Activated naive CD4-positive, alpha-beta T cell treated with anti-CD3 and anti-CD28 coated beads for 36 hours (primary cell): ENCODE measurements at regions not wholly inside any gene's neighbourhood (a gene's known extent, or its start where the extent isn't known, plus 50 kb on each side); places are given as distances from the start of the nearest gene placed in this dataset.
"Not testable (repeated sequence)": the region's sequence is repeated elsewhere in the genome, so short reads cannot be mapped to it uniquely, and the experiment has no call there.

Experiments
- CTCF ChIA-PET: fragments of 350-600 bp; sonication (Branson Sonifier 250); formaldehyde crosslinking; loops from one replicate; lab custom pipeline; 2021; ENCODE audit warnings: antibody characterized with exemption; lab: Charles Lee
- DNase-seq: peaks from one replicate; pipeline ENCODE4 v3.0.0-alpha.2; 2020
- H3K27ac Mint-ChIP-seq: one replicate; pipeline ENCODE4 v1.8.0; 2021; ENCODE audit warnings: mild to moderate bottlenecking, mixed read lengths
- H3K27me3 Mint-ChIP-seq: one replicate; pipeline ENCODE4 v1.8.0; 2021; ENCODE audit warnings: low read depth, mixed read lengths
- H3K36me3 Mint-ChIP-seq: one replicate; pipeline ENCODE4 v1.8.0; 2021; ENCODE audit warnings: low read depth, mixed read lengths
- H3K4me1 Mint-ChIP-seq: one replicate; pipeline ENCODE4 v1.8.0; 2021; ENCODE audit warnings: low read depth, mixed read lengths
- H3K4me3 Mint-ChIP-seq: one replicate; pipeline ENCODE4 v1.8.0; 2021; ENCODE audit warnings: mild to moderate bottlenecking, moderate library complexity, mixed read lengths
- H3K9me3 Mint-ChIP-seq: one replicate; pipeline ENCODE4 v1.8.0; 2021; ENCODE audit warnings: mixed read lengths
- intact Hi-C: fragments of 100-400 bp; cut with micrococcal nuclease; formaldehyde crosslinking; loops from one replicate; pipeline ENCODE4 v1.15.1; 2023

DNA sequence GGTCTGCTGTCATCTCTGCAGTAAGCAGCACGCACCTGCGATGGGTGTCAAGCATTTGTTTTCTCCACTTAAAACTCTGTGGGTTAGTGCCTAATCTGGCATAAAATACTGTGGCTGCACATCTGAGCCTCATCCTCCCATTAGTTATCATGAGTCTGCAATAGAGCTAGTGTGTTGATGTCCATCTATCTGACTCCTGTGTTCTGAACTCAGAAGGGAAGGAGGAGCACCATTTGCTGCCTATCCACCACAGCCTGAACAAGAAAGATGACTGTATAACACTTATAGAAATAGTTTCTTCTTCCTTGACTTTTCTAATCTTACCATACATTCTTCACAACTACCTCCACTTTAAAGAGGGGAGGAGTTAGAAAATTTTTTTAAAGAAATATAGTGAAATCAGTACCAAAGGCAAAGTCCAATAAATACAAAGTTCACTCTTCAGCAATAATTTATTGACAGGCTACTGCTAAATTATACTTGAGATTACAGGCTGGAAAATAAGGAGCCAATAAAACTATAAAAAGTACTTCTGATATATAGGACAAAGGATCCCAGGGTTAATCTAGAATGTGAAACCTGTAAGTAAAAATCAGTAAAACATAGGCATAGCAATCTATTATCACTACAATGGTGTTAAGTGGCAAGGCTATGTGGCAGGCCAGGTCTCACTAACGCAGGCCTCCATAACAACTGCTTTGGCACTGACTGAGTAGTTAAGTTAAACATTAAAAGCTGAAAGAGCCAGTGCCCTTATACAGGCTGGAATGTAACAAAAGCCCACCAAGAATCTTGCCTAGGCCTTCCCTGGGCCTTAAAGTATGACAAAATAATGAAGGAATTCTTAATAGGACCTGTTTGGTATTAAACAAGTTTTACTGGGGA, 70.2 kb downstream of the LGALS9C start:
- intact Hi-C loops, H3K36me3 Mint-ChIP-seq, CTCF ChIA-PET, H3K4me3 Mint-ChIP-seq, H3K4me1 Mint-ChIP-seq, H3K27ac Mint-ChIP-seq, H3K27me3 Mint-ChIP-seq, H3K9me3 Mint-ChIP-seq, DNase-seq: not testable (repeated sequence)

DNA sequence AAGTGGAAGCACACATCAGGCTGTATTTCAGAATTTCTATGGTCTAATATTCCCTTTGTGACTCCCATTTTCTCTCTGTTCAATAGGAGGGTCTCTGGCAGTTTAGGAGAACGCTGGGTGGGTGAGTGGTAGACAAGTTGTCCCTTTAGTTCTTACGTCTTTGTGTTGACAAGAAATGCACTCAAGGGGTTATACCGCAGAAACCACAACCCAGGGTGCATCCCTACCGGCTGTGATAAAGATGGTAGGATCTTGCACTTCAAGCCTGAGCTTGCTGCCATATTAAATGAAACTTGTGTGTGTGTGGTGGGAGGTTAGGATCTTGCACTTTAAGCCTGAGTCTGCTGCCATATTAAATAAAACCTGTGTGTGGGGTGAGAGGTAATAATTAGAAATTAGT, 80.5 kb downstream of the LGALS9C start:
- H3K27me3 Mint-ChIP-seq, H3K27ac Mint-ChIP-seq, H3K4me1 Mint-ChIP-seq, CTCF ChIA-PET, H3K9me3 Mint-ChIP-seq, H3K4me3 Mint-ChIP-seq, intact Hi-C loops, H3K36me3 Mint-ChIP-seq: not testable (repeated sequence)
- DNase-seq, result peak; percentile 5

DNA sequence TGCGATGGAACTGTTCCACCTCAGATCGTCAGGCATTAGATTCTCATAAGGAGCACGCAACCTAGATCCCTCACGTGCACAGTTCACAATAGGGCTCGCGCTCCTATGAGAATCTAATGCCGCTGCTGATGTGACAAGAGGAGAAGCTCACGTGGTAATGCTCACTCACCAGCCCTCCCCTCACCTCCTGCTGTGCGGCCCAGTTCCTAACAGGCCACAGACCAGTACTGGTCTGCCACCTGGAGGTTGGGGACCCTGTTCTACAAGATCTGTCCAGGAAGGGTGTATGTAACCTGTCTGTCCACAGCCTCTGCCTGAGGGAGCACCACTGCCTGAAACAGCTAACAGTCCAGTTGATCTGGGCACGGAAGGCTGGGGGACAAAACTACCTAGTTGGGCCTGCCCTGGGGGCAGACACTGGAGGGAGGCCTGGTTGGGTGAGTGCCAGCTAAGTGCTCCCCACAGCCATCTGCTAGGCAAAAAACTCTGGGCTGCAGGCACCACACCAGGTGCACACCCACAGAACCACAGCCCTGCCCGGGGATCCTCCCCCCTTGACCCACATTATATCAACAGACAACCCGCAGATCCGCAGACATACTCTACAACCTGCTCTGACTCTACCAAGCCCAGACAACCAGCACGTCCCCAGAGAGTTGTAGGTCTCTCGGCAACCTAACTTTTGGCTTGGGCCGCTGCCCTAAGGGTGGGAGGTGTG, 80.7 kb downstream of the TBC1D28 start:
- intact Hi-C loops, result loop anchor here (10.0 kb wide), 1 partner anchor 349 kb away; no protein-coding TSS in a partner anchor
- H3K4me3 Mint-ChIP-seq, result peak overlapping the region; percentile 47
- not testable (repeated sequence) for H3K27ac Mint-ChIP-seq

DNA sequence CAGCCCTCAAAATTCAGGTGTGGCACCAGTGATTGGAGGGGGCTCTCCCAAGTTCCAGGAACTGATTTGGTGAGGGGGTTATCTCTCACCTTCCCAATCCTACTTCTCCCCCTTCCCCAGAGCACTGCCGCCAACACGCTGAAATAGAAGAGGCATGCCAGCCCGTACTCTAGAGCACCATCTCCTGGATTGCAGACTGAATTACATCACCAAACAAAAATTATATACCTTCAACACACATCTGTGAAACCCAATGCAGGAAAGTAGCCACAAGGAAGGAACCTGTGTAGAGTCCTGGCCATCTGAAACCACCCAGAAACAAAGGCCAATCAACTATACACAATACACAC, 80.1 kb downstream of the TBC1D28 start:
- peak; percentile 51 for DNase-seq
- Mint-ChIP-seq H3K4me3 (peak overlapping the region; percentile 47), H3K4me1 (peaks cover 11% of the 10 kb centered on the region)
- not testable (repeated sequence) for H3K27me3 Mint-ChIP-seq, H3K36me3 Mint-ChIP-seq, H3K27ac Mint-ChIP-seq, H3K9me3 Mint-ChIP-seq
- intact Hi-C loops, result loop anchor here (10.0 kb wide), 1 partner anchor 349 kb away; no protein-coding TSS in a partner anchor
- CTCF ChIA-PET, result interaction anchor here (1.0 kb wide), 1 partner anchor 243 kb away, joined by 3 read pairs; no protein-coding TSS in a partner anchor

More for the DNA sequence above, 80.7 kb downstream of the TBC1D28 start:
- H3K9me3 Mint-ChIP-seq, H3K27me3 Mint-ChIP-seq, H3K36me3 Mint-ChIP-seq: not testable (repeated sequence)
- DNase-seq, result peak; percentile 7
- CTCF ChIA-PET, result interaction anchor here (1.0 kb wide), 1 partner anchor 243 kb away, joined by 3 read pairs; no protein-coding TSS in a partner anchor
- H3K4me1 Mint-ChIP-seq, result peaks cover 11% of the 10 kb centered on the region

DNA sequence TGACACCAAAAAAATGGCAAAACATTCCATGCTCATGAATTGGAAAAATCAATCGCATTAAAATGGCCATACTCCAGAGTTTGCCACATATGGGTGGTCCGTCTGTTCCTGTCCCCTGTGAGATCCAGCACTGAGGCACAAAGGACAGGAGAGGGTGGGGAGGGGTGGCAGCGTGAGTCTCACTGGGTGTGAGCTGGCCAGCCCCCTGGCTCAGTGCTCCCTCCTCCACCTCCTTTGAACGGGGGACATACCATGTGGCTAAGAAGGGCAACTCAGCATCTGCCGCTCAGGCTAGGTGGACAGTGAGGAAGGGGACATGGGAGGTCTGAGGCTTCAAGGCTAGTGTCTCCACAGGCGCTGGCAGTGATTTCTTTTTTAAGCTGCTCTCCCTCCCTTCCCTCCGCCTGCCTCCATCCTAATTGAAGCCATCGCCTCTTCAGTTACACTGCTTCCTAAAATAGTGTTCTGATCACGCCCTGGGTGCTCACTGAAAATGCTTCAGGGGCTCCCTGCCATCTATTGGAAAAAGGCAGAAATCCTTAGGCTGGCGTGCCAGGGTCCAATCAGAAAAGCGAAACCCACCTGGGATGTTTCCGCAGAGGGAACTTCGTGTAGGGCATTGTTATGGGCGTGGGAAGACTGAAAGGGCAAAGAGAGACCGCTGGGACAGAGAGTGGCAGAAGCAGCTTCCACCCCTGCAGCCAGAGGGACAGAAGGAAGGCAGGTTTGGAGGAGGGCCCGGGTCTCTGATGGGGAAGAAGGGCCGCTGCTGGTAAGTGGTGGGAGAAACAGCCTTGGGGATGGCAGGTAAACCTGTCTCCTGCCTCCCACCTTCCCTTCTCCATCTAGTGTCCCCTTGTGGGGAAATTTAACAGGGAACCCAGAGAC, 75.8 kb downstream of the TBC1D28 start:
- peaks cover 10% of the 10 kb centered on the region for H3K4me1 Mint-ChIP-seq
- H3K27ac Mint-ChIP-seq, result not testable (repeated sequence)

DNA sequence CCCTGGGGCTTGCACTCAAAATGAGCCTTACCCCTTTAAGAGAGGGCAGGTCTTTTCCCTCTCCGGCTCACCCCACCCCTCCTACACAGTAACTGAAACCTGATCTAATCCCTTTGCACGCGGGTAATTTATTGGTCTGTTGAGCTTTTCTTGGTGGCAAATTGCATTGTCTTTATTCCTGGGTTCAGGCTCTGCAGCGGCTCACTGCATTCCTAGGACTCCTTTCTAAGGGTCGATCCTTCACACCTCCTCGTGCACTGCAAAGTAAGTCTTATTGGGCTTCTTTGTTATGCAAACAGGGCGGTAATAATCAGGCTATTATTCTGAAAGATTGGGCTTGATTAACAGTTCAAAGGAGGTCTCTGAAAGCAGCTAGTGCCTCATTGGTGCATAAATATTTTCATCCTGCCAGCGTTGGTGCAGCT, 74.7 kb downstream of the TBC1D28 start:
- DNase-seq, H3K4me3 Mint-ChIP-seq, H3K4me1 Mint-ChIP-seq, H3K27me3 Mint-ChIP-seq, H3K27ac Mint-ChIP-seq, H3K36me3 Mint-ChIP-seq, H3K9me3 Mint-ChIP-seq, CTCF ChIA-PET: not testable (repeated sequence)
- intact Hi-C loops, result loop anchor here (10.0 kb wide), 1 partner anchor 355 kb away; no protein-coding TSS in a partner anchor

More for the DNA sequence above, 75.8 kb downstream of the TBC1D28 start:
- intact Hi-C loops, result loop anchor here (10.0 kb wide), 1 partner anchor 354 kb away; no protein-coding TSS in a partner anchor
- H3K4me3 Mint-ChIP-seq, CTCF ChIA-PET, DNase-seq, H3K27me3 Mint-ChIP-seq, H3K36me3 Mint-ChIP-seq, H3K9me3 Mint-ChIP-seq: not testable (repeated sequence)

DNA sequence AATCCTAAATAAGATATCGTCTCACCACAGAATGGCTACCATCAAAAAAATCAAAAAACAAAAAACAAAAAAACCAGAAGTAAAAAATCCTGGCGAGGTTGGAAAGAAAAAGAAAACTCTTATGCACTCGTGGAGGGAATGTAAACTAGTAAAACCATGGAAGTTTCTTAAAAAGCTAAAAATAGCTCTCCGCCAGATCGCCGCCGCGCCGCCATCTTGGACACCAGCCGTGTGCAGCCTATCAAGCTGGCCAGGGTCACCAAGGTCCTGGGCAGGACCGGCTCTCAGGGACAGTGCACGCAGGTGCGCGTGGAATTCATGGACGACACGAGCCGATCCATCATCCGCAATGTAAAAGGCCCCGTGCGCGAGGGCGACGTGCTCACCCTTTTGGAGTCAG, 71.7 kb downstream of the TBC1D28 start:
- H3K9me3 Mint-ChIP-seq, H3K4me1 Mint-ChIP-seq, H3K27me3 Mint-ChIP-seq, DNase-seq, CTCF ChIA-PET, H3K4me3 Mint-ChIP-seq, H3K27ac Mint-ChIP-seq, H3K36me3 Mint-ChIP-seq, intact Hi-C loops: not testable (repeated sequence)

DNA sequence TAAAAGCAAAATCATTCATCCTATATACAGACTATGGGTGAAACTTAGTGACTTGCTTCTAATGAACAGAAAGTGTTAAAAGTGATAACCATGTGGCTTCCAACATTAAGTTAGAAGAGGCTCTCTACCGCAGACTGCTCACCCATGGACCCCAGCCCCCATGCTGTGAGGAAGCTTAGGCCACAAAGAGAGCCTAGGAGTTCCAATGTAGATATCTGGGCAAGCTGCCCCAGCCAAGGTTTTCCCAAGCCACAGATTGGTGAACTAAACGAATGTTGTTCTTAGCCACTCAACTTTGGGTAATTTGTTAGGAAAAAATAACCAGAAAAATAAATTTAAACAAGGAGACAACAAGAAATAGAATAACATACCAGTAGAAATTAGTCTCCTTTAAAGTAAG, 70.1 kb downstream of the TBC1D28 start:
- H3K4me3 Mint-ChIP-seq, intact Hi-C loops, CTCF ChIA-PET, H3K27ac Mint-ChIP-seq, H3K27me3 Mint-ChIP-seq, H3K36me3 Mint-ChIP-seq, H3K9me3 Mint-ChIP-seq, H3K4me1 Mint-ChIP-seq, DNase-seq: not testable (repeated sequence)
